GM12878 (cell line): ENCODE measurements at regions not wholly inside any gene's neighbourhood (a gene's known extent, or its start where the extent isn't known, plus 50 kb on each side); places are given as distances from the start of the nearest gene placed in this dataset.

Experiments
- CHD2 ChIP-seq: IDR thresholded peaks from 2 replicates; pipeline ENCODE4 v1.6.1; 2011; ENCODE audit warnings: low read depth, low read length, improper control_type of control experiment, borderline replicate concordance
- CTCF ChIP-seq, 3 experiments: IDR thresholded peaks in 2 of 3; conservative IDR thresholded peaks in 1 of 3; 2 replicates each; pipeline ENCODE4 v1.5.1; 2011; ENCODE audit warnings: low read depth in 3 of 3, low read length in 3 of 3, mild to moderate bottlenecking in 3 of 3, control low read depth in 2 of 3, moderate library complexity in 2 of 3, inconsistent platforms in 1 of 3, mixed read lengths in 1 of 3; ENCODE audit not compliant: control insufficient read depth in 2 of 3, insufficient read depth in 1 of 3; ENCODE audit errors: extremely low read depth in 1 of 3
- MYC ChIP-seq: IDR thresholded peaks from 2 replicates; pipeline ENCODE4 v1.6.1; 2011; ENCODE audit warnings: mild to moderate bottlenecking, low read length, moderate library complexity, inconsistent platforms; ENCODE audit not compliant: insufficient read depth, insufficient replicate concordance, insufficient read length, severe bottlenecking
- RBBP5 ChIP-seq: fragments of 200-600 bp; sonication (generic); conservative IDR thresholded peaks from 2 replicates; pipeline ENCODE4 v1.6.1; 2016
- SMC3 ChIP-seq: IDR thresholded peaks from 2 replicates; pipeline ENCODE4 v1.6.1; 2011; ENCODE audit warnings: low read length, improper control_type of control experiment, borderline replicate concordance
- TCF7 ChIP-seq: IDR thresholded peaks from 2 replicates; pipeline ENCODE4 v1.6.1; 2014; ENCODE audit warnings: antibody characterized with exemption, borderline replicate concordance
- YY1 ChIP-seq: IDR thresholded peaks from 2 replicates; pipeline ENCODE4 v1.6.1; 2011; ENCODE audit warnings: low read depth, mild to moderate bottlenecking, low read length
- ZNF274 ChIP-seq: IDR thresholded peaks from one replicate; pipeline ENCODE4 v1.8.0; 2011; ENCODE audit not compliant: insufficient read length, insufficient read depth

GRCh38 chr17:77085926-77086432 lies 54.8 kb upstream of the SEC14L1 start:
- TF ChIP-seq YY1 (no peak), CTCF (IDR thresholded peaks at IDR 0.05 in 2 of 3, conservative IDR thresholded peaks at IDR 0.05 in 1 of 3; ENCODE audit: control insufficient read depth in 2 of 3, extremely low read depth in 1 of 3, insufficient read depth in 1 of 3, low read depth in 3 of 3, low read length in 3 of 3) (no peak), TCF7 (no peak), SMC3 (no peak), CHD2 (no peak), ZNF274 (no peak), RBBP5 (no peak), MYC (no peak)
